ENCODE measurements at regions not wholly inside any gene's neighbourhood (a gene's known extent, or its start where the extent isn't known, plus 50 kb on each side); places are given as distances from the start of the nearest gene placed in this dataset.
A peak's percentile ranks its signal among the peaks of the same experiment; 100 is the strongest.

DNA sequence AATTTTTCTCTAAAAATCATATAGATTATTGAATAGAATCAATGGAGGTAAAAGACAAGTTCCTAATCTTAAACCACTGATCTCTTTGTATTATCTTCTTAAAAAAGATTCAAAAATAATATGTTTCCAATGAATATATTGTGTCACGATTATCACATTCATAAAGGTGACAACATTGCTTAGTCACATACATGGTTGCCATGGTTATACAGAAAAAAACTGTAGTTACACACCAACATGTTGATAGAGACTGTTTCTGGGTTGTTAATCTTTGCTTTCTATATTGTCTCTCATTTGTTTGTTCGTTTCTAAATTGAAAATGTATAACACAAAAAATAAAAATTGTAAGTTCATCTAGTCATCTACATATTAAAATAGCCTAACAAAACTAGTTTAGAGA lies 376.0 kb upstream of the ALCAM start:
- DNase-seq = no peak

DNA sequence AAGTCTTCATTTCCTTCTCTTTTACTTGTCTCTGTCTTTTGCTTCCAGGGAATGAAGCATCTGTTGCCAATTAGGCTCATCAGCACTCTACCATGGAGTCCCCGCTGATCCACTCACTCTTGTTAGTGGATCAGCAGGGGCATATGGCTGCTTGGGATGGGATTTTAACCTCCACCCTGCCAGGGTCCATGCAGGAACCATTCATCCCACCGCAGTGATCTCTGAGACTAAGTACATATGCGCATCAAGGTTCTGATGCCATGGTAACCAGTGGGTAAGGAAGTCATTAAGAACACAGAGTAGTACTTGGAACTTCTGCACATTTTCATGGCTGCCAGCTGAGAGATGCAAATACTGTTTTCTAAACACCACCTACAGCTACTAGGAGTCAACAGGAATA lies 374.0 kb upstream of the ALCAM start:
- no peak for DNase-seq

DNA sequence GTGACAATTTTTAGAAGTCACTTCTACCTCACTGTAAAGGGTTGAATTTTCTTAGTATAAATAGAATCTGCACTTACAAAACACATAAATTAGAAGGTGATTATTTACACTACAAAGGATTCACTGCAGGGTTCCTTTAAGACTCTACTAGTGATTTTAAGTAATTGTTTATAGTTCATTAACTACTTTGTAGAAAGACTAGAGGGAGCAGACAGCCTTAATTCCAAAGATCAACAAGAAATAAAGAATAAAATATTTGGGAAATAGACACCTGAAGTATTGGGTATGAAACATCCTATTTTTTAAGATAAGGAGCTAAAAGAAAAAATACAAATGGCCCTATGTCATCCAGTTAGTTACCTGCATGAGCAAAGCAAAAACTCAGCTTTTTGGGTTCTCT lies 360.5 kb upstream of the ALCAM start:
- no peak for DNase-seq

DNA sequence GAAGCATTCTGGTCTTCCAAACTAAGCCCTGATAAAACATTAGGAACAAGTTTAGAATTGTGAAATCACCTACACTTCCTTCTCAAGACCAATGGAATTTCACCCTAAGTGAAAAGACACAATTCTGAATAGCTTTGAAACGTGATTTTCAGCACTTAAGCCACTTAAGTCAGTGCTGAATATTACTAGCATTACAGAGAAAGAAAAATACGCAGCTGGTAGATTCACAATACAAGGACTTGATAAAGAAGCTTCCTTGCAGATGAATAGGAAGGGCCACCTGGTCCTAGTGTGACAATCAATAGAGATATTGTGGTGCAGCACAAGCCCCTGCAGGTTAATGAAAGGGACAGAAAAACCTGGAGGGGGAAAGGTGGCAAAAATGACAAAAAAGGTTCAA lies 353.1 kb upstream of the ALCAM start:
- no peak for DNase-seq

DNA sequence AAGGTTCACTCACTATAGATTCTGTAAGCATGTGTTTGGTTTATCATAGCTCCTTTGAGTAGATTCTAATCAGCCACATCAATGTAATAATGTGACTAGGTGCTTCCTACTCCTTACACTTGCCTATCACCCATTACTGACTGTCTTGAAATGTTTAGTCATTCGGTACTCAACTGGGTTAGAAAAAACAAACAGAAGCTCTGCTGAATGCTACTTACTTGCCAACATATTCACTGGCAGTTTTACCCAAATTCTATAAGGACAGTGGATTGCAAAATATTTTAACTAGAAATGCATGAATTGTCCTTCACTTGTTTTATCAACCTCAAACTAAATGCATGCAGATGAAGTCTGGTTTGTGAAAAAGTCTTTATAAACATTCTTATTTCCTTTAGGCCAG lies 352.1 kb upstream of the ALCAM start:
- no peak for DNase-seq

DNA sequence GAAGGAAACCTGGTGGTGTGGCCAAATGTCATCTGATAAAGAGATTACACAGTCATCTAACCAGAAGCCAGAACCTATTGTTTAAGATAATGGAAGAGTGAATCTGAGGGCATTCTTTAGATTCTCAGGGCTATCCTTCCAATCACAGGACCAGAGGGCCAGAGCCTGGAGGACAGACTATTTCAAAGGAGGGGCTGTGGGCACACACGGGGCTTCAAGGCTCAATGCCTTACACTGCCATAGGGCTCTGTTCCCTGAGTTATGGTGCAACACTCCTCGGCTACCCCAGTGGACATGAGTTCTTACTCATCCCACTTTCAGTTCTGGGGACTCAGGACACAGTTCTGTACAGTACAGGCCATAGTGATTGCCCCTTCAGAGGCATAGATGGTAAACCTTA lies 343.9 kb upstream of the ALCAM start:
- DNase-seq = no peak

DNA sequence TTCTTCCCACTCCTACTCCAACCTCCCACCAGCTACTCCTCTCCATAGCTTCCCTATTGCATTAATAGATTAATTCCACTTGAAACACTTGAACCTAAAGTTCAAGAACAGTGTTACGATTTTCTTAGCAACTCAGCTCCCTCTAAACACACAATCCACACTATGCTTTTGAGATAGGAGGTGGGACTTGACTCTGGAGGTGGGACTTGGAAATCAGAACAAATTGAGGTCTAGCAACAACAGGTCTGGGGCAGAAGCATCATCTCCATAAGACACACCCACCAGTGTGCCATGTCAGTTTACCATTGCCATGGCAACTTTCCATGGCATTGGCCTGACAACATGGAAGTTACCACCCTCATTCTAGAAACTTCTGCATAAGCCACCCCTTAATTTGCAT lies 336.5 kb upstream of the ALCAM start:
- no peak for DNase-seq

DNA sequence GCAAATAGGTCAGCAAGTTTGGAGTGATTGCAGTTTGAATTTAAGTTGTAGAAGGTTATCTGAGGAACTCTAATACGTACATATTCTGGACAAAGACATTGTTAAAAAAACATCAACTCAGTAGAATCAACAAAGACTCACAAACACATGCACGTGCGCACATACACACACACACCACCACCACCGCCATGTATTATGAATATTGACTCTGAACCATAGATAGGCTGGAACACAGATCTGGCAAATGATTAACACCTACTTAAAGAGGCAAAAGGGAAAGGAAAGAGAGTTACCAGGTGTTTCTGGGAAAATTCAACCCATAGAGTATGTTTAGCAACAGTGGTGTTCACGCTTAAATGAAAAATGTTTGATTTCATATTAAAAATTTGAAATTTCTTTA lies 334.2 kb upstream of the ALCAM start:
- no peak for DNase-seq

DNA sequence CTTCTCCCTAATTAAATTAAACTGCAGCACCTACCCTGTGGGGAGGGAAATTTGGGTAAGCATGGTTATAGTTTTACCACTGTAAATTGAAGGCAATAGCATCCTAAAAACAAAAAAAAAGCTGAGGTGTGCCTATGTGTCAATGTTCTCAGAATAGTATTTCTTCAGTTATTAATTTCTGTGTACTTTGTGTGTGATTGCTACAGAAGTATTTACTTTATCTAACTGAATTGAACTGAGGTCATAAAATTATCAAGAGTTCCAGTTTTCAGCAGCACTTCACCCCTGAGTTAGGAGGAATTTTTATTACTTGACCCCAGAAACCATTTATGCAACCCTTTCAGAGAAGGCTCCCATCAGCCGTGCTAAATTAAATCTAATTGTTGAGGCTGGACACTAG lies 333.6 kb upstream of the ALCAM start:
- DNase-seq = no peak

DNA sequence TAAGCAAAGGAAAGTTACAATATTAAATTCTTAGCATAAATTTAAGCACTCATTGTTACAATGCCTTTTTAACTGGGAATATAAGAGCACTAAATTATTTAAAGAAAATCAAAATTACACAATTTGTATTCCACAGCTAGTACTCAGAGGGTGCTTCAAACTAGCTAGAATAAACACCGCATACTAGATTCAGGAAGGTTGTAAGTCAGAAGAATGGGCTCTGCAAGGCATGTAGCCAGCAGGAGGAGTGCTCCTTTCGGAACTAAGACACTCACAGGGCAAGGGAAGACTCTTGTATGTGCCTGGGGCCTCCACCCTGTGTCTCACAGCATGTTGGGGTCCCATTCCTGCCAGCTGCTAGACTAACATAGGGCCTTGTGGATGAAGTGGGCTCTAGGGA lies 327.7 kb upstream of the ALCAM start:
- no peak for DNase-seq

DNA sequence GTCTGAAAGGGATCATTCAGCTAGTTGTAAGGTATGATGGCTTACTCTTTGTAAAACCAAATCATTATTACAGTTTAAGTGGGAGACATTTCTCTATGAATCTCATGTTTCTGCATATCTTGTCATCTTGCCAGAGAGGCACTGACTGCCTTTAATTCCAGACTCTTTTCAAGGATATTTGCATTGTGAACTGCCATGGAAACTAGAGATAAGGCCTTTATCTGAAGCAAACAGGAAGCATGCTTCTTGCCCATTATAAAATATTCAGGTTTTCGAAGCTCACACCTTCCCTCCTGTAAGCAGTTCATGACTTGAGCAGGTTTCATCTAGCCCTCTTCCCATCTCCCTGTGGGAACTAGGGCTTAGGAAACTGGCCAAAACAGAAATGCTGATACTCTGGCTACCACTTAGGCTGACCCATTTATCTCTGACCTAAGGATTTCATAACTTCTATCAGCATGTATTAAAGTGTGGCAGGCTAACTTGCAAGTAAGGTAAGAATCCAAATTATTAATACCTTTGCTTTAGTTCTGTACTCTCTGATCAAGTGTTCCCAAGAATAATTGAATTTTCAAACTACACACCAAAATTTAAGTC lies 326.6 kb upstream of the ALCAM start:
- DNase-seq = no peak

DNA sequence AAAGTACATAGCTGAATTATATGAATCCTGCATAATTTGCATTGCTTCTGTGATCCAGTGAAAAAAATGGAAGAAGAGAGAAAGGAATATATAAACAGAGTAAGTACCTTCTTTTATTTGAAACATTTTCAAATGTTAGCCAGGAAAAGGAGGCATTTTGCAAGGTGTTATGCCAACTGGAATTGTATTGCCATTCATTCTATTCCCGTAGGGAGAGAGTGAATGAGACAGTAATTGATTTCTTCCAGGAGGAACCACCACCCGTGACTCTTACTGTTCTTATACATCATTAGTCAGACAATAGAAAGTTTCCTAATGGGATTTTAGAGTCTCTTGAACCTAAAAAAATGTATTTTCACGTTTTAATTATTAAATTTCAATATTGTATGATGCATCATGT lies 324.1 kb upstream of the ALCAM start:
- DNase-seq = no peak

DNA sequence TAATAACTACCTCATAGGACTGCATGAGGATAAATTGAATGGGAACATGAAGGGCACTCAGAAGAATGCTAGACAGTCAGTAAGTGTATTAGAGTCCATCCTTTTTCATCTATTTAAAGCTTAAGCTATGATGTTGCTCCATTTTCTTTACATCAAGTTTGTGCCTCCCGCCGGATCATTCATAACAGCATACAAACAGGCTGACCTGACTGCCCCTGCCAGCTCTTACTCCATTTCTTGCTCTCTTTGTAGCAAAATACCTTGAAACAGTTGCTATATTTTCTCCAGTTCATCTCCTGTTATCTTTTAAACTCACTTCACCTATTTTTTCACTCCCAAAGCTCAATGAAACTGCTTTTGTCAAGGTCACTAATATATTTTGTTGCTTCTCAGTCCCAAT lies 315.6 kb upstream of the ALCAM start:
- no peak for DNase-seq

DNA sequence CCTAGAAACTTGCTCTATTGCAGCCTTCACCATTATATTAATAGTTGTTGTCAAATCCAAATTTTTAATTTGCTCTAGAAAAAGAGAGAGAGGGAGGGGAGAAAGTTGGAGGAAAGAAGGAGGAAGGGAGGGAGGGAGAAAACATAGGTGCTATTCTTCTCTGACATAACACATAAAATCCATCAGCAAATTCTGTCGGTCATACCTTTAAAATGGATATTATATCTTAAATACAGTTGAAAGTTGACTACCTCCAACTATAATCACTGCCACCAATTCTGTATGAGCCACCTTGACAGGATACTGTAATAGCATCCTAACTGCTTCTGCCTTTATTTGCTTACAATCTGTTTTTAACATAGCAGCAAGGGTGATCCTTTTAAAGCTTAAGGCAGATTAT lies 314.7 kb upstream of the ALCAM start:
- DNase-seq = no peak

DNA sequence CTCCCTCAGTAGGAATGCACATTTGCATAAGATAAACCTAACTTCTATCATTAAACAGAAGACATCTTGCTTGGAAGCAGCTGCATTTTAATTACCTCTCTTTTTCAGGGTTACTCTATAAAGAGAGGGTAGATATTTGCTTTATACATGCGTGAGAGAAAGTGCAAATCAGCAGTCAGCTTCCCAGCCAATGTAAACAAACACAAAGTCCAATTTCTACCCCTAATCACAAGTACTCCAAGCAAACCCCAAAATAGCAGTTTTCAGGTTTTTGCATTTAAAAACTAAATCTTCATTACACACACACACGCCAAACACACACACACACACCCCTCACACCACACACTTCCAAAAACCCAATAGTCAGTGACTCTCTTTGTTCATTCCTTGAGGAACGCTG lies 303.9 kb upstream of the ALCAM start:
- DNase-seq = no peak

DNA sequence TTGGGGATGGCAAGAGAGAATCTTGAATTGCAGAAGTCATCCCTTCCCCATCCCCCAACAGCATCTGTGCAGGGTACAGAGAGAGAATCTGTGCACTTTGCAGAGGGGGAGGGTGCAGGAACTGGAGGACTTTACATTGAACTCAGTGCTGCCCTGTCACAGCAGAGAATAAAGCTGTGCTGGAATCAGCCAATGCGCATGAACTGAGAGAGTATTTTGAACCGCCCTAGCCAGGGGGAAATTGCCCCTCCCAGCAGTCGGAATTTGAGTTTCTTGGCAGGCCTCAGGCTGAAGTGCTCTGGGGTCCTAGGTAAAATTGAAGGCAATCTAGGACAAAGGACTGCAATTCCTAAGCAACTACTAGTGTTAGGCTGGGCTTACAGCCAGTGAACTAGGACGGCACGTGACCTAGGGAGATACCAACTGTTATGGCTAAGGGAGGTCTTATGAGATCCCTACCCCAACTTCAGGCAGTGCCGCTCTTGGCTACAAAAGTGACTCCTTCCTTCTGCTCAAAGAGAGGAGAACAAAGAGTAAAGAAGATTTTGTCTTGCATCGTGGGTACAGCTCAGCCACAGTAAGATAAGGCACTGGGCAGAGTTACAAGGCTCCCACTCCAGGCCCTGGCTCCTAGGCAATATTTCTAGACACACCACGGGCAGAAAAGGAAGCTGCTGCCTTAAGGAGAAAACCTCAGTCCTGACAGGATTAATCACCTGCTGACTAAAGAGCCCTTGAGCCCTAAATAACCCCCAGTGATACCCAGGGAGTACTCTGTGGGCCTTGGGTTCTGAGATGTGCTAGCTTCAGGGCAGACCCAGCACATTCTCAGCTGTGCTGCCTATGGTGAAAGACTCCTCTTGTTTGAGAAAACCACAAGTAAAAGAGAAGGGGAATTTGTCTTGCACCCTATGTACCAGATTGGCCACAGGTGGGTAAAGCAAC lies 300.5 kb upstream of the ALCAM start:
- DNase-seq = no peak

DNA sequence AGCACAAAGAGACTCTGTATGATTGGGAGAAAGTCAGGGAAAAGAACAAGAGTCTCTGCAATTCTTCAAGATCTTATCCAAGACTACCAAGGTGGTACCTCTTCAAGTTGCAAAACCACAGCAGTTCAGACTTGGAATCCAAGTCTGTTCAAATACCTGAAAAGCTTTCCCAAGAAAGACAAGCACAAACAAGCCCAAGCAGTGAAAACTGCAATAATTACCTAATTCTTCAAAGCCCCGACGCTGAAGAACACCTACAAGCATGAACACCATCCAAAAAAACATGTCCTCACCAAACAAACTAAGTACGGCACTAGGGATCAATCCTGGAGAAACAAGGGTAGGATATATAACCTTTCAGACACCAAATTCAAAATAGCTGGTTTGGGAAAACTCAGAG lies 299.3 kb upstream of the ALCAM start:
- DNase-seq = no peak

DNA sequence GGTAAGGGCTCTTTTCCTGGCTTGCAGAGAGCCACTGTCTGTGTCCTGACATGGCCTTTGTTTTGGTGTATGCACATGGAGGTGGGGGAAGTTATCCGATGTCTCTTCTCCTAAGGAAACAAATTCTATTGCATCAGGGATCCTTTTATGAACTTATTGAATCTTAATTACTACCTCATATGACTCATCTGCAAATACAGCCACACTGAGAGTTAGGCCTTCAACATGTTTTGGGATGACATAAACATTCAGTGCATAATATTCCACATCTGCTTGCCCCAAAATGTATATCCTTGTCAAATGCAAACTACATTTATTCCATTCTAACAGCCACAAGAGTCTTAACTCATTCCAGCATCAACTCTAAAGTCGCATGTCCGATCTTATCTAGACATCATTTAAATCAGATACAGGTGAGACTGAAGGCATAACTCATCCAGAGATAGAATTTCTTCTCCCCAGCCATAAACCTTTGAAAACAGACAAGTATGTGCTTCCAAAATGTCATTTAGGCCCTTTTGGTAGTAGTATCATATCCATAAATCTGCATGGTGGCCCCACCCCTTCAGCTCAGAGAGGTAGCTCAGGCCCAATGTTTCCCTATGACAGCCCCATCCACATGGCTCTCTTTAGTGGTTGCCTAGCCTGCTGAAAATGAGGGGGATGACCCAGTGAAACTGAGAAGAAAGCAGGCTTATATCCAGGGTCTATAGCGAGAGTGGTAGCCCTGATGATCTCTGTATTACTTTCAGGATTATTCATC lies 289.5 kb upstream of the ALCAM start:
- no peak for DNase-seq

DNA sequence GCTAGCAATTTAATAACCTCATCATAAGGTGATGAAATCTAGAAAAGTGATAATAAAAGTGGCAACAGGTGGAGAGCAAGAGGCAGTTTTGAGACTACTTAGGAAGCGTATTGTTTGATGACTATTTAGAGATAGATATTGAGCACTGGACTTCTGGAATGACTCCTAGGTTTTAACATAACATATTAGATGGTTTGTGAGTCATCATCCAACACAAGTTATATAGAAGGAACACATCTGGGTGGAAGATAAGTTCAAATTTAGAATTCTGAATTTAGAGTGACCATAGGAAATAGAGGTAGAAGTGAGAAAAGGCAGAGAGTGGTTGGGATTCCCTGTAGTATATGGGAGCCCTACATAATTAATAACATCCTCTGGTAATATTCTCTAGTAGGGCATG lies 282.8 kb upstream of the ALCAM start:
- DNase-seq = no peak

DNA sequence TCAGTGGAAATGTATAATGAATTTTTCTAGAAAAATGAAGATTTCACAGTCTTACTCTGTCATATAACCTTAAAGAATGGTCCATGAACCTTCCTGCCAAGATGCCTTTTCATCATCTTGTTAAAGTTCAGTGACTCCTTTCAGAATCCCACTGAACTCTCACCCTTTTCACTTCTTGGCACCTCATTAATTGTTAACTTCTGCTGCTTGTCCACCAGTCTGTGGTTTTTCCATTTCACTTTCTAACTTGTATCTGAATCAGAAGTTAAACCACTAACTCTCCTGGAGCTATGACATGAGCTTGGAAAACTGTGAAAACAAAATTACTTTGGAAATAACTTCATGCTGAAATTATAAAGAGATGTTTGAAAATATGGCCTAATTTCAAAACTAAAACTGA lies 281.2 kb upstream of the ALCAM start:
- no peak for DNase-seq

DNA sequence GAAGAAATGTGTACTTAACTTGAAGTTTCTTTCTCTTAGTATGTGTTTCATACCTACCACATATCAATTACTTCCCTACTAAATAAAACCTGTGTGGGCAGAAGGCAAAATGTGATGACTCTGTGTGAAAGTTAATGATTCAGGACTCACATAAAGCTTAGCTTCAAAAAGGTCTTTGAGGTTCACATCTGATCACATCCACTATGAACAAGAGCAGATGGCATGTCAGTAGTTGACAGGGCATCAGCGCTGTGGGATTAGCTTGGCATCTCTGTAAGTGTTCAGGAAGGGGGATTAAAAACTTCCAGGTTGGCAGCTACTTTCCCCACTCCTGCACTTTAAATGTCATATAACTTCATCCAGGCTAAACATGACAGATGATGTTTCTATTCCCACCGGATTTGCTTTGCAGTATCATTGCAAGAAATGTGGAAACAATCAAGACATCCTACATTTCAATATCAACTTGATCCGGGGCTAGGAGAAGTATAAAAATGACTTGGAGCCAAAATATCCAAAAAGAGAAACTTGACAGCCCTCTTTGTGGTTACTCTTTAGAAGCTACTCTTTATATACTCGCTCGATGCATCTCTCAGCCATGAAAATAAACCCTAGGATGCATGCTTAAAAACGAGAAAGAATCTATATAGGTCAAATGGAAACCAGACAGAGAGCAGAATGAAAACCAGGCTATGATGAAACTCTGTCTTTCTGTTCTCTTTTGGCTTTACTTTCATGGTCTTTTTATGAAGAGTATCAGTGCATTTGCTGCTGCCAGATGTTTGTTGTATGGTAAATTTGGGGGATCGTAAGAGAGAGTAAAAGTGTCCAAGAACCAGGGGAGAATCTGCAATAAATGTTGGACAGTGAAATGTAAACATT lies 273.1 kb upstream of the ALCAM start:
- no peak for DNase-seq

DNA sequence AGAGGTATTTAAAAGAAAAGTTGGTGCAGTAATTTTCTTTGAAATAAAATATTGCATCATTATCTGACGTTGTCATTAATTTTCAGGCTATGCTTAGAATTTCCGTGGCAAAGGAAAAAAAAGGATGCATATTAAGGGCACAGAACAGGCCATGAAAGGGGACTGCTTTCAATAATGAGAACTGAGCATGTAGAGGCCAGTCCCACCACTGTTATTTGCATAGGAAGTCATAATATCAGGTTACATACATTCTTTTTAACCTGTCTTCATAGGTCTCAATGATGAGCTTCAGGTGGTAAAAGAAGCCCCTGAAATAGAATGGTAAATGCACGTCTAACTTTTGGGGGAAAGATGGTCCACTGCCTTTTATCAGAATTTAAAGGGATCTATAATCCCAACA lies 272.1 kb upstream of the ALCAM start:
- DNase-seq = peak; percentile 12

DNA sequence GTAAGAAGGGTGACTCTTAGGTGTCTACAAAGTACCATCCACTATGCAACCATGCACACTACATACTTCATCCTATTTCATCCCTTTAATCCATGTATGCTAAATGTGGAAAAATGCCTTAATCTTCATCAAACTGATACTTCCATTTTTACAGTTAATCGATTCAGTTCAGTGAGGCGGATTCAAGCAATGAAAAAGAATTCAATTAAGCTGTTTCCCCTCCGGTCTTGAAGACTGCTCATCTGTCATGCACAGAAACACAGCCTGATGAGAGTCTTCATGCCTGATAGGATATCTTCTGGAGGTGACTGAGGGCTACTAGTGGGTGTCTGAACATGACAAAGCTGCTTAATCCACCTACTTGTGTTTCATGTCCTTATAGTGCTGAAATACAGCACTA lies 270.6 kb upstream of the ALCAM start:
- no peak for DNase-seq
